Activated CD4-positive, alpha-beta T cell treated with anti-CD3 and anti-CD28 coated beads, Interleukin-2, Interleukin-6, amounts not matched to agents 100 ng/mL and 50 ng/mL, durations not matched to agents 16 hours and 8 hours (primary cell): ENCODE measurements at regions not wholly inside any gene's neighbourhood (a gene's known extent, or its start where the extent isn't known, plus 50 kb on each side); places are given as distances from the start of the nearest gene placed in this dataset.
"Not testable (repeated sequence)": the region's sequence is repeated elsewhere in the genome, so short reads cannot be mapped to it uniquely, and the experiment has no call there.

ENCODE experiments used
- DNase-seq: peaks from one replicate; pipeline ENCODE4 v3.0.0-alpha.2; 2020

DNA sequence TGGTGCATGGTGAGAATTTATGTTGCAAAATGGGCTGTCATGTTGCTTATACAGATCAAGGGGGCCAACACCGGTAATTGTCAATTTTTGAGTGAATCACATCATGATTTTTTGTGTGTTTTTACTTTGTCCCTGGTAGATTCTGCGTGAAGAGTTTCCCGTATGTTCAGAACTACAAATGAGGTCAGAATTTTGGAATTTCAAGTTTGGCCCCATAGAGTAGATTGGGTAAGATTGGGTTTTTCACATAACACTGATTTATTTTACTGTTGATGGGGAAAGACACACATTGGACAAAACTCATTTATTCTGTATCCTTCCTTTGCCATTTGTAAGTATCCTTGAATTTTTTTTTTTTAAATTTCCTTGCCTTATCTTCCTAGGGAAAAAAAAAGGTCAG, 158.5 kb upstream of the MXRA5 start:
- no peak for DNase-seq

DNA sequence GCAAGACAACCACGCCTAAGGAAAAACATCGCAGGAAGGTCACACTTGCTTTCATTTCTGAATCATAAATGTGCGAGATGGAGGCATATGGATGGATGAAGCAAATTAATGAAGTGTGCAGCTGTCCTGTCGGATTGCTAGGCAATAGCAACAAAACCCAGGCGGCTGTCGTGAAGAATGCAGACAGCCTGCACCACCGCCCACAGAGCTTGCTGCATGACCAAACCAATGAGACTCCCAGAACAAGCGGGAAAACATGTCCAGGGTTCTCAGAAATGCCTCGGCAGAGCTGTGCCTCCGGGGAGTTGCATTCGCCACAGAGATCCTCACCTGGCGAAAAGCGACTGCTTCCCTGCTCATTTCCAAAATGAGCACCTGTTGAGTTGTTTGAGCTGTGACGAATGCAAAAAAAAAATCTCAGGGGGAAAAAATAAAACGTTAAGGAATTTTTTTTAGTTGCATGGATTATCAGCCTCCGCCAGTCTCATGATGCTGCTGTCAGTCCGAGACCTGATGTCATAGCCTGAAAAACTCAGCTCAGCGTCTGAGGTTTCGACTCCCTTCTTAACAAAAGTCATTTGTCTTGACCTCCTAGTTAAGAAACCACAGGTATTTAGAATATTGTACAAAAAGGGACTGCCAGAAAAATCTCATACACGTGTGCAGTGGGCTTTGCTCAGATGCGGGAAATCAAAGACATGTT, 155.5 kb upstream of the MXRA5 start:
- no peak for DNase-seq

DNA sequence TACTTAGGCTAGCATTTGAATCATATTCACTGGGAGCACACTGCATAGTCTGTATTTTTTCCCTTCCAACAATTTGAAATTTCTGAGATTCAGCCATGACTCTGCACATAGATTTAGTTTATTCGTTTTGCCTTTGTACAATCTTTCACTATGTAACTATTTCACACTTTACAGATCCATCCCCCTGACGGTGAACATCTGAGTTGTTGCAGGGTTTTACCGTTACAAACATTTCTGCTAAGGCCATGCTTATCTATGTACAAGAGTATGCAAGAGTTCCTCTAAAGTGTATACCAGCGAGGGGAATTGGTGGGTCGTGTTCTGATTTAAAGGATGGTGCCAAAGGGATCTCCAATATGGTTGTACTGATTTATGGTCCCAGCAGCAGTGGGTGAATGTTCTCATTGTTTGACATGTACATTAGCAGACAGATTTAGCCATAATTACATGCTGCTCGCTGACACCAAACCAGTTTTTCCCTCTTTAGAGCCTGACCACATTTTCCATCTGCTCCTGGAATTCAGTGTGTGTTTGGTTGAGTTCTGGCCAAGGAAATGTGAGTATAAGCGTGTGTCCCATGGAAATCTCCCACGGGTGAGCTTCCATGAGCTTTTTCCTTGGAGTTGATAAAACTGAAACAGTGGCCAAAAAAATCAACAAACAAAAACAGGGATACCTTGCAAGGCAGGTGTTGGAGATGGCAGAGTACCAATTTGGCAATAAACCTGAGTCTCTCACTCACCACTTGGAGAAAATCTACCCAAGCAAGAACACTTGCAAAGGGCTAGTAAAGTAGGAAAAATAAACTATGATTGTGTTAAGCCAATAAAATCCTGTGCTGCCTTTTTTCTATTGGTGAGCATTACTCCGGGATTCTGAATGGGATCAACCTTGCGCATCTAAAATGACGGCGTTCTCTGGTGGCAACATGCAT, 149.7 kb upstream of the MXRA5 start:
- not testable (repeated sequence) for DNase-seq

DNA sequence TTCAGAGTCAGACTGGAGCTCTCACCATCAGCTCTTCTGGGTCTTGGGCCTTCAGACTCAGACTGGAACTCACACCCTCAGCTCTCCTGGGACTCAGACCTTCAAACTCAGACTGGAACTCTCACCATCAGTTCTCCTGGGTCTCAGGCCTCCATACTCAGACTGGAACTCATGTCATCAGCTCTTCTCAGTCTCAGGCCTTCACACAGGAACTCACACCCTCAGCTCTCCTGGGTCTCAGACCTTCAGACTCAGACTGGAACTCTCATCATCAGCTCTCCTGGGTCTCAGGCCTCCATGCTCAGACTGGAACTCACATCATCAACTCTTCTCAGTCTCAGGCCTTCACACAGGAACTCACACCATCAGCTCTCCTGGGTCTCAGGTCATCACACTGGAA, 147.2 kb upstream of the MXRA5 start:
- DNase-seq = peak; percentile 13

DNA sequence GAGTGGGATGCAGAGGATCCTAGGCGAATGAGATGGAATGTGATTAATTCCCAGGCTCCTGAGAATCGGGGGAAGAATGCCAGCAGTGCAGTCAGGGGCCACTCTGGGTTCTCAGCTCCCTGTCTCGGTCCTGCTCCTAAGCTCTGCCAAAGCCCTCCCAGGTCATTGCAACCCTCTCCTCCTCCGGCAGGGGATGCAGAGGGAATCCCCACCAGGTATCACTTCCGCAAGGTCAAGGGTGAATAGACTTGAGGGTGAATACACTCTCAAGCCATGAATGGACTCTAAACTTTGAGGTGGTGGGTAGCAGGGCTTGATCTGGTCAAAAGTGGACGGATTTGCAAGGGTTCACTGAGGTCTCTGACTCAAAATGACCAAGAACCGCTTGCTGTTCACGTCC, 139.3 kb upstream of the MXRA5 start:
- DNase-seq = no peak

DNA sequence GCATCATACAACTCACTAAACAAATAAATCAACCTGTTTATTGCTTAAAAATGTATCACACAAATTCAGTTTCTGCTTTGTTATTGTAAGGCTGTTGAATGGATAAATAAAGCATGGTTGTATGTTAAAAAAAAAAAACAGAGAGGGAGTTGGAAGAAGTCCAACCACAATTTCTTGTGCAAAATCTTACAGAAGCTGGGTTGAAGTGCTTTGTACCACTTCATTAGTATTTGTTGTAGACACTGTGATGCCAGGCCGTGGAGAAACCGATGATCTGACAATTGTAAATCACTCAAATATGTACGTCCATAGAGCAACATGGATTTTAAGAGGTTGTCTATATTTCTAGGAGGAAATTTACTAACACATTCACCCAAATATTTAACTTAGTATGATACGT, 132.6 kb upstream of the MXRA5 start:
- no peak for DNase-seq

DNA sequence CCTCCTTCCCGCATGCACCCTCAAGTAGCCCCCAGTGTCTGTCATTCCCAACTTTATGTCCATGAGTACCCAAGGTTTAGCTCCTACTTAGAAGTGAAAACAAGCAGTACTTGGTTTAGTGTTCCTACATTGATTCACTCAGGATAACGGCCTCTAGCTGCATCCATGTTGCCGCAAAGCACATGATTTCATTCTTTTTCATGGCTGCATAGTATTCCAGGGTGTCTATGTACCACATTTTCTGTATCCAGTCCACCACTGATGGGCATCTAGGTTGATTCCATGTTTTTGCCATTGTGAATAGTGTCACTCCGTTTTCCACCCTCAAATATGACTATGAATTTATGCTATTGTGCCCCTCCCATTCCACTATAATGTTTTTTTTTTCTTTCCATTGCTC, 130.5 kb upstream of the MXRA5 start:
- no peak for DNase-seq

DNA sequence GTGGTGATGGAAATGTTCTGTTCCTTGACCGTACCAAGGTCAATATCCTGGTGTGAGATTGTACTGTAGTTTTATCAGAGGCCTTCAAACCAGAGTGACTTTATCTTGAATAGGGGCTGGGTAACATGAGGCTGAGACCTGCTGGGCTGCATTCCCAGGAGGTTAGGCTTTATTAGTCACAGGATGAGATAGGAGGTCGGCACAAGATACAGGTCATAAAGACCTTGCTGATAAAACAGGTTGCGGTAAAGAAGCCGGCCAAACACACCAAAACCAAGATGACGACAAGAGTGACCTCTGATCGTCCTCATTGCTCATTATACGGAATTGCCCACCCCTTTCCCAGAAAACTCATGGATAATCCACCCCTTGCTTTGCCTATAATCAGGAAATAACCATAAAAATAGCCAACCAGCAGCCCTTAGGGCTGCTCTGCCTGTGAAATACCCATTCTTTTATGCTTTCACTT, 123.8 kb upstream of the MXRA5 start:
- DNase-seq = not testable (repeated sequence)

DNA sequence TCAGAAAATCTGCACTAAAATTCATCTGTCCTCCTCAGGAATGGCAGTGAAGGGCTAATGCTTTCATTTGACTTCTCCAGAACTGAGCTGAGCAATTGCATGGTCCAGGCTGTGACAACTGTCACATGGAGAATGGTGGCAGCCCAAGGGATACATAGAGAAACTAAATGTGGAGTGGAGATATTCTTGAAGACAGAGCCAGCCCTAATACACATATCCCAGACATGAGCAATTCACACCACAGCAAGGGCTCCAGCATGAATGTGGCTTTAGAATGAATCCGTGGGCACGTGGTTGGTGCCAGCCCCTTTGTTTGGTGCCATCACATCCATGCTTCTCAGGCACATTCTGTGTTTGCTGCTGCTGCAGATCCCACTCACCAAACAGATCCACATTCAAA, 121.6 kb upstream of the MXRA5 start:
- no peak for DNase-seq

DNA sequence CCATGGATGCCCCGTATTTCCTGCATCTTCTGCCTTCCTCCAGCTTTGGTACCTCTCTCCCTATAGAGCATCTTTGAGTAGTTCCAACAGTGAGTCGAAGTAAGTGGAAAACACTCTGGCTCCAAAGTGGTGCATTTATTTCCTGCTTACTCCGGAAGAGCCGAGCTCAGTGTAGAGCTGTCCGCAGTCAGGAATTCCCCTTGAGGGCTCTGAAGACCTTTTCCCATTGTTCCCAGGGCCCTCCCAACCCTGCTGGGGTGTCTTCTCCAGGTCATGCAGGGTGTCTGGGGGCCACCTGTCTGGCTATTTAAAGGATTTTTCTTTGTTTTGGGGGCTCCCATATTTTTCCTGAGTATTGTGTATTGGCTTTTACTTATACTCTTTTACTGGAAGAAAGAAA, 118.6 kb upstream of the MXRA5 start:
- no peak for DNase-seq

DNA sequence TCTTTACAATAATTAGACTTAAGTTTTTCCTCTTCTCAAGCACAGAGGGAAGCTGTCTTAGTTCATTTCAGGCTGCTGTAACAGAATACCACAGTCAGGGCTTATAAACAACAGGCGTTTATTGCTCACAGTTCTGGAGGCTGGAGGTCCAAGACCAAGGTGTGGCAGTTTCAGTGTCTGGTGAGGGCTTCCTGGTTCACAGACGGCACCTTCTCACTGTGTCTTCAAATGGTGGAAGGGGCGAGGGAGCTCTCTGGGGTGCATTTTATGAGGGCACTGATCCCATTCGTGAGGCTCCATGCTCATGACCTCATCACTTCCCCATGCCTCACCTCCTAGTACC, 115.7 kb upstream of the MXRA5 start:
- no peak for DNase-seq

DNA sequence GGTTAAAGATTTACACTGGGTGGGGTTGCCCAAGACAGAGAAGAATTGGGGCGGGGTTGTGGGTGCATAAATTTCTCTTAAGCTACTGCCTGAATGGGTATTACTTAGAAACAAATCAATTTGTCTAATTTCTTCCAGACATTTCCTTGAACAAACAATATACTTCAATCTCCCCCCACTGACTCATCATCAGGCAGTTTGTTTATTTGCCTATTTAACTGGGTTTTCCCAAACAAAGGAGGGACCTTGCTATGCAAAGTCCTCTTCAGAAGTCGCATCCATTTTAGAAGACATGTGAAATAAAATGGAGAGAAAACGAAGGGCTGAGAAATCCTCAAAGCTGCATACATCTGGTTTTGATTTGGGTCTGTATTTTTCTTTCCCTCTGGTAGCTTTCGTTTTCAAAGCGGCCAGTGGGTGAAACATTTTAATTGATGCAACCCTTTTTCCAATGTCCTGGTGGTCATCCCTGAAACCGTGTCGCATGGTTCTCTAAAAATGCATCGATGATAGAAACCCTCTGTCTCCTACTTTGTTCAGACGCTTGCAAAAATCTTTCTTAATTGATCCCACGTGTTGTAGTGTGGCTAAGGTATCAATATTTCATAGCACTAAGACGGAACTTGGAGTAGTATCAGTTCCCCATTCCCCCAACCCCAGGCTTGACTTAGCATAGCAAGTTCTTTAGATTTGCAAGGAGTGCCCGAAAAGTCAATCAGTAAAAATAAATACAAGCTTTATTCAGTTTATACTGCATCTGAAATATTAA, 115.1 kb upstream of the MXRA5 start:
- DNase-seq = no peak

DNA sequence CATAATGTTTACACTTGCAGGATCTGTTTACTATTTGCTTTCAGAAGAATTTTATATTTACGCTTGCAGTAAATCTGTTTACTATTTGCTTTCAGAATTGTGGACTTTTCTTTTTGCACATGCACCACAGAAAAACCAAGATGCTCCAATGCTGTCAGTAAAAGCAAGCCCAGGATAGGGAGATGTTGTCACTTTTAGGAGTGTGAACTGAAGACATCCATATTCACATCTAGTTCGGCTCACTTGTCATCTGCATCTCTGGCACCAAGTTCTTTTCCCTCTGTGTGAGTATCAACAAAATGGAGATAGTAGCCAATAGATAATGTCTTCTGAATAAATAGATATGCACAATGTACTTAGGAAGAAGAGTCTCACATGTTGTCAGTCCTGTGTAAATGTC, 109.3 kb upstream of the MXRA5 start:
- no peak for DNase-seq

DNA sequence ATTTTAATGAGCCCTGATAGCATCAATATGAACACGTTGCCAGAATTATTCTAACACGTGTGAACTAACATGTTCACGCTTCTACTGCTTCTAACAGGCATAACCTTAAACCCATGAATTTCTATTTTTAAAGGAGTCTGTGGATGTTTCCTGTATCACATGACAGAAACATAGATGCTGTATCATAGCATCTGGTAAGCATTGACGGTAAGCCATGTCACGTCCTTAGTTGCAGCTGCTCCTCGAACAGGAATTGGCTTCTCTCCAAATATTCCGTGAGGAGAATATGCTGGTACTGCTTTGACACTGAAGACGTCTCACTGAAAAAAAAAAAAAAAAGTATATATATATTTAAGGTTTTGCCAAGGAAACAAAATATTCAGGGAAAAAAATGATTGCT, 105.1 kb upstream of the MXRA5 start:
- DNase-seq = no peak

DNA sequence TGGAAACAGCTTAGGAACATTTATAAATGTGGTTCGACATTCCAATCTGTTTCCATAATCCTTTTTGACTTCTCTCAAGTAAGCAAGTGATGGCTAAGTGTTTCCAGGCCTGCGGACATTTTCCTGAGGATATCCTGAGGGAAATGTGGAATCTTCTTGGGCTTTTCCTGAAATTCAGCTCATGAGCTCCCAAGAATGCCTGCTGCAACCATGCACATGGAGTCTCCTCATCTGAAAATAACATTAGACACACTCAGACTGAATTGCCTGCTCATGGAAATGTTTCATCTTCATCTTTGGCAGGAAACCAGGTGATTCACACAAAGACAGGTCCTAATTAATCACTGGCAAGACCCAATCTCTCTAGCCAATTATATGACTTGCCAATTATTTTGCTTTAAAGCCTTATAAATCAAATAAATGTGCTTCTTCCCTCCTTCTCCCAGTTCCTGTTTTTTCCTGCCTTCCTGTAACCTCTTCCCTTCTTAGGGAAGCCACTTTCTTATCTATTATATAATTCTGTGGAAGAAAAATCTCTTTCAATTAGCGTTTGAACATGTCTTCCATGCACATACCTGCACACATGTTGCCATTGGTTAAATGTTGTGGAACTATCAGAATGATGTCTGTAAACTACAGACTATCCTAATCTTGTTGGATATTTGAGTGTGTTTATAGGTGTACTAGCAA, 104.6 kb upstream of the MXRA5 start:
- no peak for DNase-seq

DNA sequence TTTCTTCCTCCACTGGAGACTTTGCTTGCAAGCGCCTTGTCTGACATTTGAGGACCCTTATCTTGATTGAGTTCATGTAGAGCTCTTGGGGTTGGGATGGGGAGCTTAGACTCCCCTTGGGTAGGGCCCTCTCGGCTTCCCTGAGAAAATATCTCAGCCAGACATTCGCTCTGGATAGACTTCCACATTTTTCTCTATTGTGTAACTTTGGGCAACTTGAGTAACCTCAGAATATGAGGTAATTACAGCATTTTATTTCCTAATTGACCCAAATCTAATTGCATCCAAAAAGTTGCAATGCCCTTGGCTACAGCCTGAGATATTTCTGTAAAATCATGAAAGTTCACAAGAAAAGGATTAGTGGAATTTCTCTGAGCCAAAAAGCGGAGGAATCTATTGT, 102.8 kb upstream of the MXRA5 start:
- no peak for DNase-seq

DNA sequence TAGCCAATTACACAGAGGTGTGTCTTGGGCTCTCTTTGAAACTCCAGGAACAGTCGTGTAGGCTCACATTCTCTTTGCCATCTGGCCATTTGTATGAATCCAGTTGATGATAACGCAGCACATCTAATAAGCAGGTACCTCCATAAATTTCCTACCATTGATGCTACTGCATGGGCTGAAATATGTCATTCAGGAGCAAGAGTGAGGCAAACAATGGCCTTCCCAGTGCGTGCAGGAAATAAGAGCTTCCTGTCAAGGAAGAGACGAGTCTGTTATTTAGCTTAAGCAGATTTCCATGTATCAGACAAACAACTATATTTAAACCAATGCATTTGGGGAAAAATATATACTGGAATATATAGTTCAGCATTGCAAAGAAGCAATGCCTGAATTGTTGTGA, 102.1 kb upstream of the MXRA5 start:
- DNase-seq = no peak

DNA sequence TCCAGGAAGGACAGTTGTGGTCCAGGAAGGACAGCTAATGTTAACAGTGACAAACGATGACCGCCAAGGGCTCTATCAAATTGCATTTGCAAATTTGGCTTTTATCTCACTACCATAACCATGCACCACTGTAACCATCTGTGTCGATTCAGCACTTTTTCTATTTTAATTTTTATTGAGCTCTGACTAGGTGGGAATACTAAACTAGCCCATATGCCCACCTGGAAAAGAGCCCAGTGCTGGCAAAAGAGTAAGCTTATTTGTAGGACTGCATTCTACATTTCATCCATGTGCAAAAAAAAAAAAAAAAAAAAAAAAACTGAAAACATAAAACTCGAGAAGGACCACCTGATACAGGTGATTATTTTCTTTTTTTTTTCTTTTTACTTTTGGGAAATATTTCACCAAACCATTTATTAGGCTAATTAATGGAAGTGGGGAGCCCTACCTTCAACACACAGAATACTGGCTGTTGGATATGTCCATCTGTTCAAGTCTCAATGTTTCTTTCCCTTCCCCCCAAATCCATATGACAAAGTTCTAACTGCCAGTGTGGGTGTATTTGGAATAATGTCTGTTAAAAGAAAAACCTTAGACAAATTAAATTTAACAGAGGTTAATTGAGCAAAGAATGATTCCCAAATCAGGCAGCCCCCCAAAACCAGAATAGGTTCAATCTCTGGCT, 99.5 kb upstream of the MXRA5 start:
- no peak for DNase-seq

DNA sequence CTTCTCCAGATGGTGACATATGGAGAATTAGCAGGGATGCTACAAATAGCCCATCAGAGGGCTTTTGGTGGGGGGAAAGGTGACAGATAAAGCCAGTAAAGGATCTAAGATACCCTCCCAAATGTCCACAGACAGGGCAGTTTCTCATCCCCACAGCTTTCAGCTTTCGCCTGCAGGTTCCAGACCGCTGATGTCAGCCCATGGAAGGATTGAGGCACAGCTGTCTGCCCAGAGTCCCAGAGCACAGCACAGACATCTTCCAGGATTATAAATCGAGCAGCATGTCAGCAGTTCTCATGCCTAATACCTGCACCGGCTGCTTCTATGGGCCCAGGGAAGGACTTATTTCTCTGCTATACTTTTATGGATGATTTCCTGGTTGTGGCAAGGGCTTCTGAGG, 96.7 kb upstream of the MXRA5 start:
- DNase-seq = no peak

DNA sequence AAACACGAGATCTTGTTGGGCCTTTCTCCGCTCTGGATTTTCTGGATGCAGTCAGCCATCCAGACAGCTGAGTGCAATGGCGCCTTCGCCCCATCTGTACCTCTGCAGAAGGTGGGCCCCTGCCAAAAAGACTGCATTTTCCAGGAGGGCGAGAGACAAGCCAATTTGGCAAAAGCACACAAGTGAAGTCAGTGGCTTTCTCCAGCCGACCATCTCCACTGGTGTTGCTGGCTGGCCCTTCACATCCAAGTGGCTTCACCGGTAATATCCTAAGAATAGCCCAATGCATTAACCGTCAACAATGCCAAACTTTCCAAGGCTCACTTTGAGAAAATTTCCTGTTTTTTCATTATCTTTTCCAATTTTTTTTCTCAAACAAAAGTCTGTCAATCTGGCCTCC, 96.2 kb upstream of the MXRA5 start:
- DNase-seq = no peak

DNA sequence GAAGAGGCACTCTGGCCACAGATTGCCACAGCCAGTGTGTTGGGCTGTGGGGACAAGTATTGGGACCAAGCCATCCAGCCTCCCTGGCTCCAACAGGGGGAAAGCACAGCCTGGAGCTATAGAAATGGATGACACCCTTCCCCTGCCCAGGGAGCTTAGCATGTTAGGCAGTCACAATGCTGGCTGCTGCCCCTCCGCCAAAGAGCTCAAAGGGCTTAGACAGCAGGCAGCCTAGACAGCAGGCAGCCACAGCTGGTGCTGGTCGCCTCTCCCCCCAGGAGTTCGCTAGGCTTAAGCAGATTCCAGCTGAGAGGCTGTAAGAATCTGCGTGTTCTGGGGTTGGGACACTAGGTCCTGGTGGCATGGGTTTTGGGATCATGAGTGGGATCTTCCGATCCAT, 94.5 kb upstream of the MXRA5 start:
- no peak for DNase-seq

DNA sequence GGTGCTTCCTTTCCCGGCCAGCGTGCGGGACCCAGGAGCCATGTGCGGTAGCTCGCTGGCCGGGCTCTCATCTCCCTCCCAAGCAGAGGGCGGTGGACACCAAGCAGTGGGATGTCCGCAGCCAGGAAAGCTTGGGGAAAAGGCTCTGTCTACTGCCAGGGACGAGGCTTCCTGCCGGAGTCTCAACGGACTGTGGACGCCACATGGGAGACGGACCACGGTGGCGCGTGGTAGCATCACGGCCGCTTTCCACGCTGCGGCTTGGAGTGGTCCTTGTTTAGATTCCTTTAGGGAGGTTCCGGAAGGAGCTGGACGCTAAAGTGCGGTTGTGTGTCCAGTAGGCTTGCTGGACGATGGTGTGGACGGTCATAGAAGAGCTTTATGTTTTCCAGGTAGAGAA, 89.5 kb upstream of the MXRA5 start:
- DNase-seq = not testable (repeated sequence)
